HEK293T (cell line): ENCODE measurements at regions not wholly inside any gene's neighbourhood (a gene's known extent, or its start where the extent isn't known, plus 50 kb on each side); places are given as distances from the start of the nearest gene placed in this dataset.

Experiments
- ARNT ChIP-seq: fragments of 450-650 bp; IDR thresholded peaks from 2 replicates; pipeline ENCODE4 v1.6.1; 2017; ENCODE audit warnings: mild to moderate bottlenecking
- FOXA1 ChIP-seq: fragments of 450-650 bp; IDR thresholded peaks from 2 replicates; pipeline ENCODE4 v1.6.1; 2016; ENCODE audit warnings: mild to moderate bottlenecking
- LEF1 ChIP-seq: fragments of 450-650 bp; IDR thresholded peaks from 2 replicates; pipeline ENCODE4 v1.6.1; 2017; ENCODE audit warnings: mild to moderate bottlenecking, borderline replicate concordance
- NFRKB ChIP-seq: fragments of 450-650 bp; IDR thresholded peaks from 2 replicates; pipeline ENCODE4 v1.6.1; 2016; ENCODE audit warnings: mild to moderate bottlenecking, moderate library complexity
- SP1 ChIP-seq: fragments of 450-650 bp; IDR thresholded peaks from 2 replicates; pipeline ENCODE4 v1.6.1; 2017
- SUZ12 ChIP-seq: fragments of 450-650 bp; IDR thresholded peaks from 2 replicates; pipeline ENCODE4 v1.6.1; 2016; ENCODE audit warnings: mild to moderate bottlenecking
- TARDBP ChIP-seq: fragments of 450-650 bp; IDR thresholded peaks from 2 replicates; pipeline ENCODE4 v1.6.1; 2016
- TF ChIP-seq, protein P1 (sequence below): fragments of 450-650 bp; IDR thresholded peaks from 2 replicates; pipeline ENCODE4 v1.6.1; 2016

DNA sequence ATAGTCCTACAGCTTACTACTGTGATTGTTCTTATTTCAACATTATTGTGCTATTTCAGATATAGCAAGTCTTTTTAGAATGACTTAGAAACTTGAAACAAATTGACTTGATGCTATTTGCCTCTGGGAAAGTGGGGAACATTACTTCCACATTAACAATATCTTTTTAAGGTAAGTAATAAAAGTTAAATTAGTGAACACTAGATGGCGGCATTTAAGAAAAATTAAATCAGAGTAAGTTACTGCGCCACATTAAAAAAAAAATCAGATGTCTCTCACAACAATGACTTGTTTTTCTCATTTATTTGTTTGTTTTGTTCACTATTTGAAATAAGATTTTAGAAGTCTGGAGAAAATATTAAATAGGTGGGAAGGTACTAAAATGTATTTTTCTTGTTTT lies 1026.9 kb upstream of the SLIT2 start:
- TF ChIP-seq ARNT = no peak
- no peak for TF ChIP-seq FOXA1
- TF ChIP-seq SUZ12 = no peak
- no peak for TF ChIP-seq LEF1
- TF ChIP-seq TARDBP = no peak
- TF ChIP-seq NFRKB = no peak
- TF ChIP-seq, protein P1, sequence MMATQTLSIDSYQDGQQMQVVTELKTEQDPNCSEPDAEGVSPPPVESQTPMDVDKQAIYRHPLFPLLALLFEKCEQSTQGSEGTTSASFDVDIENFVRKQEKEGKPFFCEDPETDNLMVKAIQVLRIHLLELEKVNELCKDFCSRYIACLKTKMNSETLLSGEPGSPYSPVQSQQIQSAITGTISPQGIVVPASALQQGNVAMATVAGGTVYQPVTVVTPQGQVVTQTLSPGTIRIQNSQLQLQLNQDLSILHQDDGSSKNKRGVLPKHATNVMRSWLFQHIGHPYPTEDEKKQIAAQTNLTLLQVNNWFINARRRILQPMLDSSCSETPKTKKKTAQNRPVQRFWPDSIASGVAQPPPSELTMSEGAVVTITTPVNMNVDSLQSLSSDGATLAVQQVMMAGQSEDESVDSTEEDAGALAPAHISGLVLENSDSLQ = no peak
- TF ChIP-seq SP1 = no peak
